ENCODE measurements at regions not wholly inside any gene's neighbourhood (a gene's known extent, or its start where the extent isn't known, plus 50 kb on each side); places are given as distances from the start of the nearest gene placed in this dataset.

GRCh38 chr6:121917834-121918559 is 481.5 kb upstream of the HSF2 start:
- Histone ChIP-seq H3K4me1 (ENCODE audit: control insufficient read depth, insufficient read depth, low read length) (no peaks in the 10 kb centered on the region), H3K9me3 (ENCODE audit: control insufficient read depth, insufficient read depth, low read length) (no peaks in the 10 kb centered on the region), H3K27ac (ENCODE audit: low read depth, low read length) (no peak overlapping the region), H3K36me3 (ENCODE audit: control insufficient read depth, insufficient read depth, low read length) (no peaks in the 10 kb centered on the region), H3K27me3 (ENCODE audit: control insufficient read depth, insufficient read depth, low read length) (no peaks in the 10 kb centered on the region), H3K4me3 (ENCODE audit: low read depth, low read length) (no peak overlapping the region)
- WGBS (ENCODE audit: insufficient coverage): no CpG with 5 or more reads among the region's 1 CpG
- DNase-seq (ENCODE audit: low read depth in 4 of 6, low spot score in 6 of 6): no peak

- H3K4me1 ChIP-seq (ENCODE audit: control insufficient read depth, insufficient read depth, low read length): no peaks in the 10 kb centered on the region
- no peaks in the 10 kb centered on the region for H3K36me3 ChIP-seq (ENCODE audit: control insufficient read depth, insufficient read depth, low read length)
- 84% methylated on average over 5 of the region's 6 CpGs for WGBS (ENCODE audit: insufficient coverage)
- no peak for DNase-seq (ENCODE audit: low read depth in 4 of 6, low spot score in 6 of 6)
- H3K4me3 ChIP-seq (ENCODE audit: low read depth, low read length): no peak overlapping the region
- no peaks in the 10 kb centered on the region for H3K27me3 ChIP-seq (ENCODE audit: control insufficient read depth, insufficient read depth, low read length)
- H3K27ac ChIP-seq (ENCODE audit: low read depth, low read length): no peak overlapping the region
- H3K9me3 ChIP-seq (ENCODE audit: control insufficient read depth, insufficient read depth, low read length): no peaks in the 10 kb centered on the region
Measured at GRCh38 chr6:121920616-121921015, 478.8 kb upstream of the HSF2 start.

- Histone ChIP-seq H3K9me3 (ENCODE audit: control insufficient read depth, insufficient read depth, low read length) (no peaks in the 10 kb centered on the region), H3K4me3 (ENCODE audit: low read depth, low read length) (no peak overlapping the region), H3K27me3 (ENCODE audit: control insufficient read depth, insufficient read depth, low read length) (no peaks in the 10 kb centered on the region), H3K27ac (ENCODE audit: low read depth, low read length) (no peak overlapping the region), H3K36me3 (ENCODE audit: control insufficient read depth, insufficient read depth, low read length) (no peaks in the 10 kb centered on the region), H3K4me1 (ENCODE audit: control insufficient read depth, insufficient read depth, low read length) (no peaks in the 10 kb centered on the region)
- no peak for DNase-seq (ENCODE audit: low read depth in 4 of 6, low spot score in 6 of 6)
- WGBS (ENCODE audit: insufficient coverage): no CpG with 5 or more reads among the region's 1 CpG
Measured at GRCh38 chr6:121925024-121925423, 474.4 kb upstream of the HSF2 start.

- no peaks in the 10 kb centered on the region for H3K4me1 ChIP-seq (ENCODE audit: control insufficient read depth, insufficient read depth, low read length)
- no peaks in the 10 kb centered on the region for H3K36me3 ChIP-seq (ENCODE audit: control insufficient read depth, insufficient read depth, low read length)
- 80% methylated on average over 1 of the region's 3 CpGs for WGBS (ENCODE audit: insufficient coverage)
- H3K9me3 ChIP-seq (ENCODE audit: control insufficient read depth, insufficient read depth, low read length): no peaks in the 10 kb centered on the region
- no peaks in the 10 kb centered on the region for H3K27me3 ChIP-seq (ENCODE audit: control insufficient read depth, insufficient read depth, low read length)
- no peak overlapping the region for H3K4me3 ChIP-seq (ENCODE audit: low read depth, low read length)
- no peak for DNase-seq (ENCODE audit: low read depth in 4 of 6, low spot score in 6 of 6)
- no peak overlapping the region for H3K27ac ChIP-seq (ENCODE audit: low read depth, low read length)
Measured at GRCh38 chr6:121925534-121926255, 473.8 kb upstream of the HSF2 start.

GRCh38 chr6:121929301-121929700 is 470.2 kb upstream of the HSF2 start:
- no peak overlapping the region for H3K4me3 ChIP-seq (ENCODE audit: low read depth, low read length)
- no peak for DNase-seq (ENCODE audit: low read depth in 4 of 6, low spot score in 6 of 6)
- no peaks in the 10 kb centered on the region for H3K27me3 ChIP-seq (ENCODE audit: control insufficient read depth, insufficient read depth, low read length)
- H3K36me3 ChIP-seq (ENCODE audit: control insufficient read depth, insufficient read depth, low read length): no peaks in the 10 kb centered on the region
- WGBS (ENCODE audit: insufficient coverage): no CpG with 5 or more reads among the region's 1 CpG
- H3K4me1 ChIP-seq (ENCODE audit: control insufficient read depth, insufficient read depth, low read length): no peaks in the 10 kb centered on the region
- no peaks in the 10 kb centered on the region for H3K9me3 ChIP-seq (ENCODE audit: control insufficient read depth, insufficient read depth, low read length)
- no peak overlapping the region for H3K27ac ChIP-seq (ENCODE audit: low read depth, low read length)

- H3K9me3 ChIP-seq (ENCODE audit: control insufficient read depth, insufficient read depth, low read length): no peaks in the 10 kb centered on the region
- no peaks in the 10 kb centered on the region for H3K4me1 ChIP-seq (ENCODE audit: control insufficient read depth, insufficient read depth, low read length)
- peak overlapping the region; percentile 29 for H3K27ac ChIP-seq (ENCODE audit: low read depth, low read length)
- WGBS (ENCODE audit: insufficient coverage): 41% methylated on average over 9 of the region's 13 CpGs
- no peaks in the 10 kb centered on the region for H3K27me3 ChIP-seq (ENCODE audit: control insufficient read depth, insufficient read depth, low read length)
- DNase-seq (ENCODE audit: low read depth in 4 of 6, low spot score in 6 of 6): peak in 2 of 6 donors; percentile 36 to 54
- no peak overlapping the region for H3K4me3 ChIP-seq (ENCODE audit: low read depth, low read length)
- no peaks in the 10 kb centered on the region for H3K36me3 ChIP-seq (ENCODE audit: control insufficient read depth, insufficient read depth, low read length)
Measured at GRCh38 chr6:121932076-121932991, 467.1 kb upstream of the HSF2 start.

- 67% methylated on average over 2 of the region's 2 CpGs for WGBS (ENCODE audit: insufficient coverage)
- Histone ChIP-seq H3K9me3 (ENCODE audit: control insufficient read depth, insufficient read depth, low read length) (peaks cover 2% of the 10 kb centered on the region), H3K4me1 (ENCODE audit: control insufficient read depth, insufficient read depth, low read length) (no peaks in the 10 kb centered on the region), H3K27me3 (ENCODE audit: control insufficient read depth, insufficient read depth, low read length) (no peaks in the 10 kb centered on the region), H3K27ac (ENCODE audit: low read depth, low read length) (no peak overlapping the region), H3K4me3 (ENCODE audit: low read depth, low read length) (no peak overlapping the region), H3K36me3 (ENCODE audit: control insufficient read depth, insufficient read depth, low read length) (no peaks in the 10 kb centered on the region)
- DNase-seq (ENCODE audit: low read depth in 4 of 6, low spot score in 6 of 6): no peak
Measured at GRCh38 chr6:121934451-121934850, 465.0 kb upstream of the HSF2 start.

GRCh38 chr6:121940728-121941127 is 458.7 kb upstream of the HSF2 start:
- Histone ChIP-seq H3K36me3 (ENCODE audit: control insufficient read depth, insufficient read depth, low read length) (no peaks in the 10 kb centered on the region), H3K9me3 (ENCODE audit: control insufficient read depth, insufficient read depth, low read length) (peaks cover 2% of the 10 kb centered on the region), H3K4me1 (ENCODE audit: control insufficient read depth, insufficient read depth, low read length) (no peaks in the 10 kb centered on the region), H3K27me3 (ENCODE audit: control insufficient read depth, insufficient read depth, low read length) (no peaks in the 10 kb centered on the region), H3K27ac (ENCODE audit: low read depth, low read length) (no peak overlapping the region), H3K4me3 (ENCODE audit: low read depth, low read length) (no peak overlapping the region)
- DNase-seq (ENCODE audit: low read depth in 4 of 6, low spot score in 6 of 6): no peak
- no CpG with 5 or more reads among the region's 2 CpGs for WGBS (ENCODE audit: insufficient coverage)

- DNase-seq (ENCODE audit: low read depth in 4 of 6, low spot score in 6 of 6): no peak
- Histone ChIP-seq H3K9me3 (ENCODE audit: control insufficient read depth, insufficient read depth, low read length) (no peaks in the 10 kb centered on the region), H3K27ac (ENCODE audit: low read depth, low read length) (no peak overlapping the region), H3K36me3 (ENCODE audit: control insufficient read depth, insufficient read depth, low read length) (no peaks in the 10 kb centered on the region), H3K4me1 (ENCODE audit: control insufficient read depth, insufficient read depth, low read length) (no peaks in the 10 kb centered on the region), H3K27me3 (ENCODE audit: control insufficient read depth, insufficient read depth, low read length) (no peaks in the 10 kb centered on the region), H3K4me3 (ENCODE audit: low read depth, low read length) (no peak overlapping the region)
- no CpG with 5 or more reads among the region's 1 CpG for WGBS (ENCODE audit: insufficient coverage)
Measured at GRCh38 chr6:121944354-121944753, 455.1 kb upstream of the HSF2 start.

Data from spinal cord (tissue), 9 donors.